Activated CD4-positive, alpha-beta T cell treated with anti-CD3 and anti-CD28 coated beads, Interleukin-2, Interleukin-4, amounts not matched to agents 100 ng/mL and 50 ng/mL, durations not matched to agents 16 hours and 8 hours (primary cell): ENCODE measurements at regions not wholly inside any gene's neighbourhood (a gene's known extent, or its start where the extent isn't known, plus 50 kb on each side); places are given as distances from the start of the nearest gene placed in this dataset.
"Not testable (repeated sequence)": the region's sequence is repeated elsewhere in the genome, so short reads cannot be mapped to it uniquely, and the experiment has no call there.

ENCODE experiments used
- DNase-seq: peaks from one replicate; pipeline ENCODE4 v3.0.0-alpha.2; 2020; ENCODE audit warnings: low spot score

GRCh38 chr10:16116404-16117304, 256.3 kb upstream of the MINDY3 start:
- peak; percentile 15 for DNase-seq

- DNase-seq, result no peak
Measured at GRCh38 chr10:16117305-16117695, 257.0 kb upstream of the MINDY3 start.

- DNase-seq, result no peak
Measured at GRCh38 chr10:16119445-16119844, 259.1 kb upstream of the MINDY3 start.

- DNase-seq, result no peak
Measured at GRCh38 chr10:16120563-16120962, 260.3 kb upstream of the MINDY3 start.

GRCh38 chr10:16141499-16141898, 281.2 kb upstream of the MINDY3 start:
- no peak for DNase-seq

GRCh38 chr10:16146993-16147392, 286.7 kb upstream of the MINDY3 start:
- no peak for DNase-seq

- DNase-seq, result no peak
Measured at GRCh38 chr10:16155834-16156233, 281.0 kb upstream of the PTER start.

GRCh38 chr10:16156681-16157080, 280.1 kb upstream of the PTER start:
- no peak for DNase-seq

- DNase-seq, result not testable (repeated sequence)
Measured at GRCh38 chr10:16165067-16165466, 271.7 kb upstream of the PTER start.

- no peak for DNase-seq
Measured at GRCh38 chr10:16182144-16182543, 254.7 kb upstream of the PTER start.

- DNase-seq, result no peak
Measured at GRCh38 chr10:16182688-16183087, 254.1 kb upstream of the PTER start.

GRCh38 chr10:16184096-16184597, 252.7 kb upstream of the PTER start:
- DNase-seq, result no peak

GRCh38 chr10:16184906-16185305, 251.9 kb upstream of the PTER start:
- DNase-seq, result no peak

- no peak for DNase-seq
Measured at GRCh38 chr10:16186564-16186963, 250.2 kb upstream of the PTER start.

GRCh38 chr10:16187161-16187560, 249.6 kb upstream of the PTER start:
- DNase-seq, result no peak

- no peak for DNase-seq
Measured at GRCh38 chr10:16192337-16192736, 244.5 kb upstream of the PTER start.

- no peak for DNase-seq
Measured at GRCh38 chr10:16193241-16193640, 243.6 kb upstream of the PTER start.

- DNase-seq, result peak; percentile 55
Measured at GRCh38 chr10:16195178-16195769, 241.5 kb upstream of the PTER start.

- DNase-seq, result no peak
Measured at GRCh38 chr10:16195894-16196293, 240.9 kb upstream of the PTER start.

GRCh38 chr10:16199216-16199615, 237.6 kb upstream of the PTER start:
- DNase-seq, result no peak

- not testable (repeated sequence) for DNase-seq
Measured at GRCh38 chr10:16223618-16224017, 213.2 kb upstream of the PTER start.

- DNase-seq, result no peak
Measured at GRCh38 chr10:16227674-16228073, 209.1 kb upstream of the PTER start.

GRCh38 chr10:16231176-16231575, 205.6 kb upstream of the PTER start:
- no peak for DNase-seq
